SU-DHL-6 (cell line): ENCODE measurements at regions not wholly inside any gene's neighbourhood (a gene's known extent, or its start where the extent isn't known, plus 50 kb on each side); places are given as distances from the start of the nearest gene placed in this dataset.

Source experiments
- EZH2phosphoT487 ChIP-seq: fragments of 200-600 bp; sonication (generic), shearing (Covaris generic); conservative IDR thresholded peaks from 2 replicates; pipeline ENCODE4 v1.6.1; 2018; ENCODE audit warnings: mild to moderate bottlenecking, antibody characterized with exemption, low read length, moderate library complexity, mixed read lengths
- TF ChIP-seq, protein P1 (sequence below): fragments of 200-600 bp; sonication (generic); IDR thresholded peaks from one replicate; pipeline ENCODE4 v1.5.1; 2017; ENCODE audit warnings: antibody characterized with exemption, mild to moderate bottlenecking, low read length, moderate library complexity; ENCODE audit not compliant: insufficient read depth, poor library complexity, severe bottlenecking

DNA sequence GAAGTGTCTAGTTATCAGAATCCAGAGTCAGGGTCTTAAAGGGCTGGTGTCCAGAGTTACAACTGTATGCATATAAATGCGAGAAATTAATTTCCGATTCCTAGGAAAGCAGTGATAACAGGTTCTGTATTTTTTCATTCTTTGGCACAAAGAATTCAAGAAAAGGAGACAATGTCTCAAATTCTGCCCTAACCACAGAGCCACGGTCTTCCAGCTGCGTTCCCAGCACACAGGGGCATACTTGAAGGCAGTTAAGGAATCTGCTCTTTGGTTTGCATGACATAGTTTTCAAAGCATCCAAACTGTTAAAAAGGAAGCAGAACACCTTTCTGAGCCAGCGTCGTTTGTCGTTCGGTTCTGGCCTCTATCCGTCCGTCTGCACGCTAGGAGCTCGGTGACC lies 416.9 kb upstream of the MKI67 start:
- TF ChIP-seq, protein P1, sequence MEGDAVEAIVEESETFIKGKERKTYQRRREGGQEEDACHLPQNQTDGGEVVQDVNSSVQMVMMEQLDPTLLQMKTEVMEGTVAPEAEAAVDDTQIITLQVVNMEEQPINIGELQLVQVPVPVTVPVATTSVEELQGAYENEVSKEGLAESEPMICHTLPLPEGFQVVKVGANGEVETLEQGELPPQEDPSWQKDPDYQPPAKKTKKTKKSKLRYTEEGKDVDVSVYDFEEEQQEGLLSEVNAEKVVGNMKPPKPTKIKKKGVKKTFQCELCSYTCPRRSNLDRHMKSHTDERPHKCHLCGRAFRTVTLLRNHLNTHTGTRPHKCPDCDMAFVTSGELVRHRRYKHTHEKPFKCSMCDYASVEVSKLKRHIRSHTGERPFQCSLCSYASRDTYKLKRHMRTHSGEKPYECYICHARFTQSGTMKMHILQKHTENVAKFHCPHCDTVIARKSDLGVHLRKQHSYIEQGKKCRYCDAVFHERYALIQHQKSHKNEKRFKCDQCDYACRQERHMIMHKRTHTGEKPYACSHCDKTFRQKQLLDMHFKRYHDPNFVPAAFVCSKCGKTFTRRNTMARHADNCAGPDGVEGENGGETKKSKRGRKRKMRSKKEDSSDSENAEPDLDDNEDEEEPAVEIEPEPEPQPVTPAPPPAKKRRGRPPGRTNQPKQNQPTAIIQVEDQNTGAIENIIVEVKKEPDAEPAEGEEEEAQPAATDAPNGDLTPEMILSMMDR, result no peak
- TF ChIP-seq EZH2phosphoT487, result no peak
